K562 (cell line): ENCODE measurements at regions not wholly inside any gene's neighbourhood (a gene's known extent, or its start where the extent isn't known, plus 50 kb on each side); places are given as distances from the start of the nearest gene placed in this dataset.

Source experiments
- CBX5 ChIP-seq: IDR thresholded peaks from 2 replicates; pipeline ENCODE4 v1.6.1; 2014; ENCODE audit warnings: low read depth, borderline replicate concordance
- CHD4 ChIP-seq: fragments of 200-600 bp; sonication (generic); IDR thresholded peaks from 3 replicates; pipeline ENCODE4 v1.6.1; 2012; ENCODE audit warnings: low read depth, mild to moderate bottlenecking, mixed read lengths, low read length, inconsistent platforms; ENCODE audit not compliant: insufficient read depth, insufficient replicate concordance, poor library complexity, severe bottlenecking
- E2F1 ChIP-seq: sonication (generic); formaldehyde crosslinking; IDR thresholded peaks from 2 replicates; pipeline ENCODE4 v1.8.1; 2023; ENCODE audit warnings: mild to moderate bottlenecking, missing genetic modification reagents, moderate library complexity
- EGR1 ChIP-seq: fragments of 450-650 bp; conservative IDR thresholded peaks from 2 replicates; pipeline ENCODE4 v1.6.1; 2017; ENCODE audit warnings: mild to moderate bottlenecking
- FOXA1 ChIP-seq: fragments of 450-650 bp; IDR thresholded peaks from 2 replicates; pipeline ENCODE4 v1.6.1; 2016; ENCODE audit warnings: mild to moderate bottlenecking, borderline replicate concordance
- MTA3 ChIP-seq: fragments of 450-650 bp; formaldehyde crosslinking; IDR thresholded peaks from 2 replicates; pipeline ENCODE4 v1.6.1; 2017; ENCODE audit warnings: mild to moderate bottlenecking, borderline replicate concordance
- PCBP2 ChIP-seq: fragments of 200-400 bp; formaldehyde crosslinking; IDR thresholded peaks from 2 replicates; pipeline ENCODE4 v1.6.1; 2018; ENCODE audit warnings: low read length, low read depth, mild to moderate bottlenecking, moderate library complexity; ENCODE audit not compliant: poor library complexity, severe bottlenecking
- PML ChIP-seq: IDR thresholded peaks from 2 replicates; pipeline ENCODE4 v1.6.1; 2012; ENCODE audit warnings: low read length, inconsistent platforms
- SETDB1 ChIP-seq: IDR thresholded peaks from one replicate; pipeline ENCODE4 v1.6.1; 2012; ENCODE audit warnings: low read length, control low read depth, inconsistent platforms
- SRF ChIP-seq, 2 experiments: fragments of 250-450, 450-650 bp in 1 of 2; sonication (Bioruptor Pico) in 1 of 2; sonication (generic) in 1 of 2; formaldehyde crosslinking; IDR thresholded peaks; 2 replicates each; pipeline versions ENCODE4 v1.5.0 to v1.5.1; 2020 to 2022; ENCODE audit warnings: mild to moderate bottlenecking in 1 of 2, missing genetic modification reagents in 1 of 2
- TAF1 ChIP-seq: IDR thresholded peaks from 2 replicates; pipeline ENCODE4 v1.6.1; 2011; ENCODE audit warnings: mild to moderate bottlenecking, low read length, moderate library complexity; ENCODE audit not compliant: insufficient read depth, control insufficient read depth, severe bottlenecking; ENCODE audit errors: extremely low read depth
- ZC3H4 ChIP-seq: sonication (generic); formaldehyde crosslinking; IDR thresholded peaks from 2 replicates; pipeline ENCODE4 v1.9.0; 2021; ENCODE audit warnings: missing genetic modification reagents, borderline replicate concordance
- ZNF668 ChIP-seq: fragments of 250-450 bp; sonication (Bioruptor Pico); IDR thresholded peaks from 2 replicates; pipeline ENCODE4 v1.8.0; 2022; ENCODE audit warnings: mild to moderate bottlenecking, inconsistent platforms
- ZNF830 ChIP-seq: fragments of 250-450 bp; sonication (Bioruptor Pico); IDR thresholded peaks from 2 replicates; pipeline ENCODE4 v1.5.0; 2021; ENCODE audit warnings: mild to moderate bottlenecking

DNA sequence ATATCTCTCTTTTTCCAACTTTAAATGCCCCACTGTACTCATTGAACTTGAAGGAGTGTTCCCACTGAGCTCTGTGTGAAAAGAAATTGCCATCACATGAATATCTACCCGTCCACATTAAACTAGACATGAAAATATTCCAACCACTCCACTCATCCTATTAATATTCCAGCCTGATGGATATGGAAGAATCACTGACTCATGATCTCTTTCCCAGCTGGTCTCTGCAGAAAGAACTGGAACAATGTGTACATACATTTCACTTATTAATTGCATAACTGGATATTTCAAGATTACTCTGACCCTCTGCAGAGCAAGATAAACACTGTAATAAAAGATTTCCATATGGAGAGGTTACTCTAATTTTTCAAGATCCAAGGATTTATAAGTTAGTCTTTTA lies 711.1 kb upstream of the LRRC4C start:
- TF ChIP-seq MTA3 (no peak), FOXA1 (no peak), ZNF668 (CRISPR knock-in tag) (no peak), TAF1 (no peak), SETDB1 (no peak), EGR1 (no peak), ZNF830 (CRISPR knock-in tag) (no peak), E2F1 (CRISPR knock-in tag) (no peak), CBX5 (no peak), CHD4 (no peak), PCBP2 (no peak), SRF (CRISPR knock-in tag; IDR thresholded peaks at IDR 0.05) (no peak), ZC3H4 (CRISPR knock-in tag) (no peak), PML (no peak)
